ENCODE measurements at regions not wholly inside any gene's neighbourhood (a gene's known extent, or its start where the extent isn't known, plus 50 kb on each side); places are given as distances from the start of the nearest gene placed in this dataset.

DNA sequence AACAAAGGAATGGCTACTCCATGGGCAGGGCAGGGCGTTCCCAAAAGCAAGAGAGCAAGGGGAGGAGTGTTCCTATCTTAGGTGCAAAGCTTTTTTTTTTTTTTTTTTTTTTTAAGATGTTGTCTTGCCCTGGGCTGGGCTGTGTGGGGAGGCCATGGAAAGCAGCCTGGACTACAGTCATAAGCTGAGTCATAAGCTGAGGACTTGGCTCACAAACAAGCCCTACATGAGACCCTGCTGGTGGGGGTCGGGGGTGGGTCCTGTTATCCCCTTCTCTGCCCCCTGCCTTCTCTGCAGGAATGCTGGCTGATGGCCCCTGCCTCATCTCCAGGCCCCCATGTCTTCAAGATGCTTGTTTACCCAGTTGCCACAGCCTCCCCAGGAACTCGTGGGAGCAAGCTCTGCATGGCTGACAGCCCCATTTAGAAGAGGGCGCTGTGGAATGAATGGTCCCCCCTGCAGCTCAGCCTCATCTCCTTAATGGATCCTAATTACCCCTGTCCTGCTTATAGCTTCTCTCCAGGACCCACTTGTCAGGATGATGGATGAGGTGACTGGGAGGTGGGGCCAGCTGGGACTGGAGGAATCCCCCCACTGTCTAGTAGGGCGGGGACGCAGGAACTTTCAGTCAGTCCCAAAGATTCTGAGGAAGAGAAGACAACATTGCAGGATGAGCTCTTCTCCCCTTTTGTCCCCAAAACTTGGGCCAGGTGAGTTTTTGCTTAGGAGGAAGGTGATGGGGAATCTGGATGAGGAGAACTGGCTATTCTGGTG, 340.8 kb upstream of the PODXL start (continued):
- TF ChIP-seq ZNF317 (CRISPR knock-in tag; IDR thresholded peaks at IDR 0.05; ENCODE audit: borderline replicate concordance, low read depth): no peak
- TF ChIP-seq, protein P1, sequence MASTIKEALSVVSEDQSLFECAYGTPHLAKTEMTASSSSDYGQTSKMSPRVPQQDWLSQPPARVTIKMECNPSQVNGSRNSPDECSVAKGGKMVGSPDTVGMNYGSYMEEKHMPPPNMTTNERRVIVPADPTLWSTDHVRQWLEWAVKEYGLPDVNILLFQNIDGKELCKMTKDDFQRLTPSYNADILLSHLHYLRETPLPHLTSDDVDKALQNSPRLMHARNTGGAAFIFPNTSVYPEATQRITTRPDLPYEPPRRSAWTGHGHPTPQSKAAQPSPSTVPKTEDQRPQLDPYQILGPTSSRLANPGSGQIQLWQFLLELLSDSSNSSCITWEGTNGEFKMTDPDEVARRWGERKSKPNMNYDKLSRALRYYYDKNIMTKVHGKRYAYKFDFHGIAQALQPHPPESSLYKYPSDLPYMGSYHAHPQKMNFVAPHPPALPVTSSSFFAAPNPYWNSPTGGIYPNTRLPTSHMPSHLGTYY (CRISPR knock-in tag; IDR thresholded peaks at IDR 0.05): no peak

DNA sequence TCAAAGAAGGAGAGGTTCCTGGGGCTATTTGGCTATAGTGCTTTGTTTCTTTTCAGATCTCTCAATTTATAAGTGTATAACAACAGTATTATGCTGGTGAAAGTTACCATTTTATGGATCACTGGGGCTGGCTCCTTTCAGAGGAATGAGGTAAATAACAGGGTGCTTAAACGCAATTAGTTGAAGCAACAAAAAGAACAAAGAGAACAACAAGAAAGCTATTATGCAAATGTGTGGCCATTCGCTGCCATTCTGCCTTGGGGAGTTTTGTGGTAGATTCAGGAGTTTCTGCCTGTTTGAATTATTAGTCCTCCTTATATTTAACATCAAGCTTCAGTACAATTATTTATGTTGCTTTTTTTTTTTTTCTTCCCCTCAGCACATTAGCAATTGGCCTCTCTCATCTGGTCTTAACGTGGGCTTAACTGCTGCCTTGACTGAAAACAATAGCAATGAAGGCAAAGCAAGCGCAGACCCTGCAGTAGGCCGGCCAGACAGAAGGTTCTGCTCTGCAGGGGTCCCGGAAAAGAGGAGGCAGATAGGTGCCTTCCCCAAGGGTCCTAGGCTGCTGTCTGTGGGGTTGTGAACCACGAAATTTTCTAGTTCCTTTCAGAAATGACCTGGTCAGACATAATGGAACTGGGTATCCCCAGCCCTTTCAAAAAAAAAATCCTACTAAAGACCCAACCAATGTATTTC, 339.9 kb upstream of the PODXL start:
- peak; percentile 54 for ATAC-seq

DNA sequence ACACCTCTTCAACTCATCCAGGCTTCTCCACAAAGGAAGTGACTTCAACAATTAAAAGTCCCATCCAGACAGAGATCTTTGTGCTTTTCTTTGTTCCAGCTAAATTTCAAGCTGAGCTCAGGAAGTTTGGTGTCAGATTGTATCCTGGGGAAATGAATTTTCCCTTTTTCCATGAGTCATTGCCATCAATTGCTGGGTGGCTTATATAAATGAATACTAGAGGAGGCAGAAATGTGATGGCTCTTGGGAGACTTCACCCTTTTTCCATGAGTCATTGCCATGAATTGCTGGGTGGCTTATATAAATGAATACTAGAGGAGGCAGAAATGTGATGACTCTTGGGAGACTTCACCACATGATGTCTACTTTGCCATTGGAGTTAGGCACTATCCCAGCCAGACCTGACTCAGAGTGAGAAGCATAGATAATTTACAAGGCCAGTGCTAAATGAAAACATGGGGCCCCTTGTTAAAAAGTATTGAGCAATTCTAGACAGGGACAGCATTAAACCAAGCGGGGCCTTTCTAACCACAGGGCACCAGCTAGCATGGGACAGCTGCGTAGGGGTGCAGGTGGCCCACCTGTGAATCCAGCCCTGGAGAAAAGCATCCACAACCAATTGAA, 339.2 kb upstream of the PODXL start:
- ATAC-seq: peak; percentile 38
- no peak for TF ChIP-seq MYBL2 (CRISPR knock-in tag; IDR thresholded peaks at IDR 0.05)
- TF ChIP-seq, protein P2, sequence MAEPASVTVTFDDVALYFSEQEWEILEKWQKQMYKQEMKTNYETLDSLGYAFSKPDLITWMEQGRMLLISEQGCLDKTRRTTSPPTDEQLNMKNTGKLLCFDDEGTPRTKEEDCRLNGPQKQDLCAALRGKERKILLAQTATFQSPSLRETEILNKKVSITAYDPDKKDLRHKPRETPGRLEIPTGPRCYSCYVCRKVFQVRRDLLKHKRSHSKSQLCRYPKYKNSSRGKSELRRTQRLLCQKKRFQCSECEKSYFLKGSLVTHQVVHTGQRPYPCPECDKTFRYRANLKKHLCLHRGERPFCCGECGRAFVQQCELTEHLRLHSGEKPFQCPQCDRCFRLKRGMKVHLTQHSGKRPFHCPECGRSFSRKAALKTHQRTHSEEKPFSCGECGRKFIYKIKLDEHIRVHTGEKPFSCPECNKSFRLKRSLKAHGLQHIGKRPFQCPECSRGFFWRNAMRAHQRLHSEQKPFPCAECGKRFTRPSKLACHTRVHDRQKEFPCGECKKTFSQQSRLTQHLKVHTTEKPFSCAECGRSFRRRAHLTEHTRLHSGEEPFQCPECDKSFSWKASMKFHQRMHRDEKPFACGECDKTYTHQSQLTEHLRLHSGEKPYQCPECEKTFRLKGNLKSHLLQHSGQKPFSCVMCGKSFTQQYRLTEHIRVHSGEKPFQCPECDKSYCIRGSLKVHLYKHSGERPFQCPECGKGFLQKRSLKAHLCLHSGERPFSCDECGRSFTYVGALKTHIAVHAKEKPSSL (CRISPR knock-in tag; conservative IDR thresholded peaks at IDR 0.05): no peak
- TF ChIP-seq, protein P3, sequence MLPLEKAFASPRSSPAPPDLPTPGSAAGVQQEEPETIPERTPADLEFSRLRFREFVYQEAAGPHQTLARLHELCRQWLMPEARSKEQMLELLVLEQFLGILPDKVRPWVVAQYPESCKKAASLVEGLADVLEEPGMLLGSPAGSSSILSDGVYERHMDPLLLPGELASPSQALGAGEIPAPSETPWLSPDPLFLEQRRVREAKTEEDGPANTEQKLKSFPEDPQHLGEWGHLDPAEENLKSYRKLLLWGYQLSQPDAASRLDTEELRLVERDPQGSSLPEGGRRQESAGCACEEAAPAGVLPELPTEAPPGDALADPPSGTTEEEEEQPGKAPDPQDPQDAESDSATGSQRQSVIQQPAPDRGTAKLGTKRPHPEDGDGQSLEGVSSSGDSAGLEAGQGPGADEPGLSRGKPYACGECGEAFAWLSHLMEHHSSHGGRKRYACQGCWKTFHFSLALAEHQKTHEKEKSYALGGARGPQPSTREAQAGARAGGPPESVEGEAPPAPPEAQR (CRISPR knock-in tag; IDR thresholded peaks at IDR 0.05): no peak
- TF ChIP-seq CREB1 (CRISPR knock-in tag; IDR thresholded peaks at IDR 0.05): no peak
- TF ChIP-seq, protein P4, sequence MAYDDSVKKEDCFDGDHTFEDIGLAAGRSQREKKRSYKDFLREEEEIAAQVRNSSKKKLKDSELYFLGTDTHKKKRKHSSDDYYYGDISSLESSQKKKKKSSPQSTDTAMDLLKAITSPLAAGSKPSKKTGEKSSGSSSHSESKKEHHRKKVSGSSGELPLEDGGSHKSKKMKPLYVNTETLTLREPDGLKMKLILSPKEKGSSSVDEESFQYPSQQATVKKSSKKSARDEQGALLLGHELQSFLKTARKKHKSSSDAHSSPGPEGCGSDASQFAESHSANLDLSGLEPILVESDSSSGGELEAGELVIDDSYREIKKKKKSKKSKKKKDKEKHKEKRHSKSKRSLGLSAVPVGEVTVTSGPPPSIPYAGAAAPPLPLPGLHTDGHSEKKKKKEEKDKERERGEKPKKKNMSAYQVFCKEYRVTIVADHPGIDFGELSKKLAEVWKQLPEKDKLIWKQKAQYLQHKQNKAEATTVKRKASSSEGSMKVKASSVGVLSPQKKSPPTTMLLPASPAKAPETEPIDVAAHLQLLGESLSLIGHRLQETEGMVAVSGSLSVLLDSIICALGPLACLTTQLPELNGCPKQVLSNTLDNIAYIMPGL (CRISPR knock-in tag; IDR thresholded peaks at IDR 0.05): no peak
- TF ChIP-seq SMAD3 (CRISPR knock-in tag; IDR thresholded peaks at IDR 0.05; ENCODE audit: borderline replicate concordance): no peak
- TF ChIP-seq, protein P5, sequence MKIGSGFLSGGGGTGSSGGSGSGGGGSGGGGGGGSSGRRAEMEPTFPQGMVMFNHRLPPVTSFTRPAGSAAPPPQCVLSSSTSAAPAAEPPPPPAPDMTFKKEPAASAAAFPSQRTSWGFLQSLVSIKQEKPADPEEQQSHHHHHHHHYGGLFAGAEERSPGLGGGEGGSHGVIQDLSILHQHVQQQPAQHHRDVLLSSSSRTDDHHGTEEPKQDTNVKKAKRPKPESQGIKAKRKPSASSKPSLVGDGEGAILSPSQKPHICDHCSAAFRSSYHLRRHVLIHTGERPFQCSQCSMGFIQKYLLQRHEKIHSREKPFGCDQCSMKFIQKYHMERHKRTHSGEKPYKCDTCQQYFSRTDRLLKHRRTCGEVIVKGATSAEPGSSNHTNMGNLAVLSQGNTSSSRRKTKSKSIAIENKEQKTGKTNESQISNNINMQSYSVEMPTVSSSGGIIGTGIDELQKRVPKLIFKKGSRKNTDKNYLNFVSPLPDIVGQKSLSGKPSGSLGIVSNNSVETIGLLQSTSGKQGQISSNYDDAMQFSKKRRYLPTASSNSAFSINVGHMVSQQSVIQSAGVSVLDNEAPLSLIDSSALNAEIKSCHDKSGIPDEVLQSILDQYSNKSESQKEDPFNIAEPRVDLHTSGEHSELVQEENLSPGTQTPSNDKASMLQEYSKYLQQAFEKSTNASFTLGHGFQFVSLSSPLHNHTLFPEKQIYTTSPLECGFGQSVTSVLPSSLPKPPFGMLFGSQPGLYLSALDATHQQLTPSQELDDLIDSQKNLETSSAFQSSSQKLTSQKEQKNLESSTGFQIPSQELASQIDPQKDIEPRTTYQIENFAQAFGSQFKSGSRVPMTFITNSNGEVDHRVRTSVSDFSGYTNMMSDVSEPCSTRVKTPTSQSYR (CRISPR knock-in tag; IDR thresholded peaks at IDR 0.05): no peak
- TF ChIP-seq, protein P6, sequence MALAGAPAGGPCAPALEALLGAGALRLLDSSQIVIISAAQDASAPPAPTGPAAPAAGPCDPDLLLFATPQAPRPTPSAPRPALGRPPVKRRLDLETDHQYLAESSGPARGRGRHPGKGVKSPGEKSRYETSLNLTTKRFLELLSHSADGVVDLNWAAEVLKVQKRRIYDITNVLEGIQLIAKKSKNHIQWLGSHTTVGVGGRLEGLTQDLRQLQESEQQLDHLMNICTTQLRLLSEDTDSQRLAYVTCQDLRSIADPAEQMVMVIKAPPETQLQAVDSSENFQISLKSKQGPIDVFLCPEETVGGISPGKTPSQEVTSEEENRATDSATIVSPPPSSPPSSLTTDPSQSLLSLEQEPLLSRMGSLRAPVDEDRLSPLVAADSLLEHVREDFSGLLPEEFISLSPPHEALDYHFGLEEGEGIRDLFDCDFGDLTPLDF (CRISPR knock-in tag; IDR thresholded peaks at IDR 0.05): no peak
- no peak for TF ChIP-seq FOXJ3 (CRISPR knock-in tag; IDR thresholded peaks at IDR 0.05; ENCODE audit: borderline replicate concordance)

More for the DNA sequence above, 339.9 kb upstream of the PODXL start:
- H3K9me3 Mint-ChIP-seq: peaks cover 14% of the 10 kb centered on the region
- peaks cover 31% of the 10 kb centered on the region for H3K4me1 Mint-ChIP-seq
- H3K27ac Mint-ChIP-seq: peak overlapping the region; percentile 89
- TF ChIP-seq ZNF423 (CRISPR knock-in tag; IDR thresholded peaks at IDR 0.05) (peak; percentile 61; the same call in 1 of the 2 replicates), FOXP1 (CRISPR knock-in tag; IDR thresholded peaks at IDR 0.05; ENCODE audit: borderline replicate concordance) (no peak), ETV6 (CRISPR knock-in tag; IDR thresholded peaks at IDR 0.05) (0 out of 2 replicates have a peak, but pooled peaks have one; percentile 40)
- TF ChIP-seq, protein P7, sequence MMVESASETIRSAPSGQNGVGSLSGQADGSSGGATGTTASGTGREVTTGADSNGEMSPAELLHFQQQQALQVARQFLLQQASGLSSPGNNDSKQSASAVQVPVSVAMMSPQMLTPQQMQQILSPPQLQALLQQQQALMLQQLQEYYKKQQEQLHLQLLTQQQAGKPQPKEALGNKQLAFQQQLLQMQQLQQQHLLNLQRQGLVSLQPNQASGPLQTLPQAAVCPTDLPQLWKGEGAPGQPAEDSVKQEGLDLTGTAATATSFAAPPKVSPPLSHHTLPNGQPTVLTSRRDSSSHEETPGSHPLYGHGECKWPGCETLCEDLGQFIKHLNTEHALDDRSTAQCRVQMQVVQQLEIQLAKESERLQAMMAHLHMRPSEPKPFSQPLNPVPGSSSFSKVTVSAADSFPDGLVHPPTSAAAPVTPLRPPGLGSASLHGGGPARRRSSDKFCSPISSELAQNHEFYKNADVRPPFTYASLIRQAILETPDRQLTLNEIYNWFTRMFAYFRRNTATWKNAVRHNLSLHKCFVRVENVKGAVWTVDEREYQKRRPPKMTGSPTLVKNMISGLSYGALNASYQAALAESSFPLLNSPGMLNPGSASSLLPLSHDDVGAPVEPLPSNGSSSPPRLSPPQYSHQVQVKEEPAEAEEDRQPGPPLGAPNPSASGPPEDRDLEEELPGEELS (CRISPR knock-in tag; IDR thresholded peaks at IDR 0.05): 0 out of 2 replicates have a peak, but pooled peaks have one; percentile 41
- TF ChIP-seq, protein P8, sequence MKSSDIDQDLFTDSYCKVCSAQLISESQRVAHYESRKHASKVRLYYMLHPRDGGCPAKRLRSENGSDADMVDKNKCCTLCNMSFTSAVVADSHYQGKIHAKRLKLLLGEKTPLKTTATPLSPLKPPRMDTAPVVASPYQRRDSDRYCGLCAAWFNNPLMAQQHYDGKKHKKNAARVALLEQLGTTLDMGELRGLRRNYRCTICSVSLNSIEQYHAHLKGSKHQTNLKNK (CRISPR knock-in tag; IDR thresholded peaks at IDR 0.05): peak; percentile 72; the same call in 1 of the 2 replicates
- POLR2A ChIA-PET: no interaction called here
- DNase-seq (ENCODE audit: low spot score): peak; percentile 35
- CTCF ChIA-PET: interaction anchor here (1.2 kb wide), 1 partner anchor 207 kb away, joined by 5 read pairs; no protein-coding TSS in a partner anchor
- H3K36me3 Mint-ChIP-seq: no peaks in the 10 kb centered on the region
- H3K4me3 Mint-ChIP-seq: peak overlapping the region; percentile 25
- peaks cover 92% of the 10 kb centered on the region for H3K27me3 Mint-ChIP-seq (ENCODE audit: low read depth)

More for the DNA sequence above, 339.2 kb upstream of the PODXL start:
- no peak overlapping the region; the same call in none of the 2 replicates for H3K4me3 Mint-ChIP-seq
- H3K36me3 Mint-ChIP-seq: no peaks in the 10 kb centered on the region
- H3K4me1 Mint-ChIP-seq: peaks cover 31% of the 10 kb centered on the region
- ChIA-PET POLR2A (no interaction called here), CTCF (interaction anchor here (1.9 kb wide), 1 partner anchor 37 kb away, joined by 6 read pairs; no protein-coding TSS in a partner anchor)
- peak overlapping the region; percentile 89; the same call in 1 of the 2 replicates for H3K27ac Mint-ChIP-seq
- peaks cover 14% of the 10 kb centered on the region for H3K9me3 Mint-ChIP-seq
- DNase-seq (ENCODE audit: low spot score): no peak
- H3K27me3 Mint-ChIP-seq (ENCODE audit: low read depth): peaks cover 91% of the 10 kb centered on the region
